AG04450 (cell line): ENCODE measurements at regions not wholly inside any gene's neighbourhood (a gene's known extent, or its start where the extent isn't known, plus 50 kb on each side); places are given as distances from the start of the nearest gene placed in this dataset.

Source experiments
- CTCF ChIA-PET: fragments of 300-600, 350-600 bp; formaldehyde crosslinking; extraction: SDS; loops from one replicate; lab custom pipeline; 2022; ENCODE audit warnings: antibody characterized with exemption, inconsistent platforms; lab: Charles Lee
- POLR2A ChIA-PET: fragments of 350-600 bp; formaldehyde crosslinking; extraction: SDS; loops from one replicate; lab custom pipeline; 2021; ENCODE audit warnings: antibody characterized with exemption, inconsistent platforms; lab: Yijun Ruan, JAX
- DNase-seq: peaks from one replicate; pipeline ENCODE4 v3.0.0-alpha.2; 2011; ENCODE audit warnings: low read depth, low spot score
- H3K27ac ChIP-seq: one replicate; pipeline ENCODE4 v1.5.1; 2012; ENCODE audit warnings: low read depth, low read length, control low read depth
- H3K27me3 ChIP-seq: one replicate; pipeline ENCODE4 v1.6.0; 2012; ENCODE audit warnings: low read length; ENCODE audit not compliant: control insufficient read depth, insufficient read depth
- H3K4me3 ChIP-seq: 2 replicates; pipeline ENCODE4 v1.5.1; 2011; ENCODE audit warnings: mild to moderate bottlenecking, low read depth, low read length, control low read depth
- H3K9me3 ChIP-seq: 2 replicates; pipeline ENCODE4 v1.5.1; 2012; ENCODE audit warnings: low read length; ENCODE audit not compliant: control insufficient read depth, insufficient read depth
- CTCF ChIP-seq: IDR thresholded peaks from 2 replicates; pipeline ENCODE4 v1.5.1; 2011; ENCODE audit warnings: low read depth, low read length, control low read depth, inconsistent platforms

GRCh38 chr21:31445137-31445536, 101.1 kb upstream of the TIAM1 start:
- Histone ChIP-seq H3K27ac (no peak overlapping the region), H3K27me3 (no peaks in the 10 kb centered on the region), H3K4me3 (no peak overlapping the region), H3K9me3 (peaks cover 3% of the 10 kb centered on the region; the same call in 1 of the 2 replicates)
- ChIA-PET POLR2A (no interaction called here), CTCF (no interaction called here)
- no peak for DNase-seq
- TF ChIP-seq CTCF: no peak

DNA sequence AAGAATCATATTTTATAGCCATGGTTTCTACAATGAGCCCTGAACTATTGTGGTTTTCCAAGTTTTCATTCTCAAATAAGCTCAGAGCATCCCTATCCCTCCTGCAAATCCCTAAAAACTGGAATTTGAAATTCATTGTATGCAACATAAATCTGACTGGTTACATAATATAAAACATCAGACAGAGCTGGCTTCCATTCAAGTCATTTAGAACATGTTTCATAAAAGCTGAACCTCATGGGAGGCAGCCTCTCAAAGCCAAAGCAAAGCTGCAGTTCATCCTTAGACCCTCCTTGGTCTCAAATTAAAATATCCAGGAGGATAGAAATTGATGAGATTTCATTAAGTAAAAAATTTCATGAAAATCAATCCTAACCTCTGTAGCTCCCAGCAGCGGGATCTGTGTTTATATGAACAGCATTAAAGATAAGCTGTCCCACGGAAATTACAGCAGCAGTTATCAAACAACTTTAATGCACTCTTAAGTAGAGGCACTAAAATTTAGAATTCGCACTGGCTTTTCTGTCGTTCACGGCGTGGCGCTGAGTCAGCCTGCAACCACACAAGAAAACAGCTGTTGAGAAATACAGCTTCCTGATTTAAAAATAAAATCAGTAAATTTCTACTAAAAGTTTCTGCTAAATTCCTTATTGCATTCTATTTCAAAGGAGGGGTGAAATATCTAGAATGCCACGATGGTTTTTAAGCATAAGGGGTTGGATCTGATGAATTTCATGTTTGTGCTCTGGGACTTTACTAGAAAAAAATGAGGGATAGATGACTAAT, 99.9 kb upstream of the TIAM1 start:
- no peak for DNase-seq
- no peaks in the 10 kb centered on the region for H3K27me3 ChIP-seq
- no peak overlapping the region for H3K27ac ChIP-seq
- H3K4me3 ChIP-seq: no peak overlapping the region
- POLR2A ChIA-PET: no interaction called here
- TF ChIP-seq CTCF: no peak
- CTCF ChIA-PET: no interaction called here
- H3K9me3 ChIP-seq: peaks cover 3% of the 10 kb centered on the region; the same call in 1 of the 2 replicates

DNA sequence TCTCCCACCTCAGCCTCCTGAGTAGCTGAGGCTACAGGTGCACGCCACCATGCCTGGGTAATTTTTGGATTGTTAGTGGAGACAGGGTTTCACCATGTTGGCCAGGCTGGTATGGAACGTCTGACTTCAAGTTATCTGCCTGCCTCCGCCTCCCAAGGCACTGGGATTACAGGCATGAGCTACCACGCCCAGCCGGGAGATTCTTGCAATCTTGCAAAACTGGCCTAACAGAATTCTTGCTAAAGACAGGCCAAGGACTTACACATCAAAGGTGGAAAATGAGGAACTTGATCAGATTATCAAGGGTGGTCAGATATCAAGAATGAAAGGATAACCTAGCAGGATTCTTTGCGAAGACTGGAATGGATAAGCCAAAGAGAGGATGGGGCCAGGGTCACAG, 98.3 kb upstream of the TIAM1 start:
- Histone ChIP-seq H3K9me3 (peaks cover 3% of the 10 kb centered on the region; the same call in 1 of the 2 replicates), H3K4me3 (no peak overlapping the region), H3K27ac (no peak overlapping the region), H3K27me3 (no peaks in the 10 kb centered on the region)
- DNase-seq: no peak
- TF ChIP-seq CTCF: no peak
- ChIA-PET CTCF (interaction anchor here (0.5 kb wide), 1 partner anchor 263 kb away, joined by 4 read pairs; no protein-coding TSS in a partner anchor), POLR2A (no interaction called here)

DNA sequence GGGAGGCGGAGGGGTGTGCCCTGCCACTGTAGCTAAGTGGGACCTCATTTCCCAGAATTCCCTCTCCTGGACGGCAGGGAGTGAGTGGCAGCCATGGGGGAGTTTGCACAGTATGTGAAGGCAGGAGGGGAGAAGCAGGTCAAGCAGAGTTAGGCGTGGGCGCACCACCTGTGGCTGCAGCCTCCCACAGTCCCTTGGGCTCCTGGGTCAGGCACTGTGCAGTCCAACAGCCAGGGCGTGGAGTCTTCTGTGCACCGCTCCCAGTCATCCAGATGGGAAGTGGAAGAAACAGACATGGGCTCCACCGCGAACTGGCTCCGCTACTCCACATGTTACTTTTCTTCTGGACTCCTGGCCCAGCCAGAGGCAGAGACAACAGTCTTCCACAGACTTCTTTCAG, 85.4 kb upstream of the TIAM1 start:
- no peak for TF ChIP-seq CTCF
- no peaks in the 10 kb centered on the region for H3K27me3 ChIP-seq
- CTCF ChIA-PET: no interaction called here
- H3K4me3 ChIP-seq: no peak overlapping the region
- POLR2A ChIA-PET: no interaction called here
- H3K9me3 ChIP-seq: no peaks in the 10 kb centered on the region; the same call in 1 of the 2 replicates
- H3K27ac ChIP-seq: no peak overlapping the region
- DNase-seq: no peak

DNA sequence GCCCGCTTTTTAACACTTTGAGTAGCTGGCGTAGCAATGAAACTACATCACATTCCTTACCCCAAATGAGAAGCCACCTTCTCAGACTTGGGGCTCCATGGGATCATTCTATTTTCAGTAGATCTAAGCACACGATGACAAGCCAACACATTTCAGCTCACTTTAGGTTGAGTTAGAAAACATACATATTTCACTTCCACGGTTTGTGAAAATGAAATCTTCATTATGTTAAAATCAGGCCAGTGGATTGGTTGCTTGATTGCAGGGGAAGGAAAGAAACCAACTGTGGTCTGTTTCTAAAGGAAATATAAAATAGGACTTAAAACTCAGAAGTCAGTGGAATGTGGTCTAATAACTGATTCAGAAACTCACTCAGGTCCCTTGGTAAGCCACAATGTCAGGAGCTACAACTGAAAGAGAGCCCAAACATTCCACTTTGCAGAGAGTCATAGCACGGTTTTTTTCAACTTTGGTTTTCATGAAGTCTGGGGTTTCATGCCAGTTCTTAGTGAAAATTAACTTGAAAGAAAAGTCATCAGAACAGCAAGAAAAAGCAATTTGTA, 82.3 kb upstream of the TIAM1 start:
- no peak for TF ChIP-seq CTCF
- CTCF ChIA-PET: no interaction called here
- Histone ChIP-seq H3K4me3 (no peak overlapping the region), H3K27me3 (no peaks in the 10 kb centered on the region), H3K9me3 (no peaks in the 10 kb centered on the region; the same call in 1 of the 2 replicates), H3K27ac (no peak overlapping the region)
- POLR2A ChIA-PET: no interaction called here
- DNase-seq: no peak
